SK-N-SH treated with all-trans-retinoic acid at 6 μM for 48 hours (cell line): ENCODE measurements at regions not wholly inside any gene's neighbourhood (a gene's known extent, or its start where the extent isn't known, plus 50 kb on each side); places are given as distances from the start of the nearest gene placed in this dataset.

Experiments
- ATAC-seq: fragments of 200-7000 bp; cut with Tn5 transposase; 3 replicates; pipeline ENCODE4 v1.9.1; 2020; ENCODE audit warnings: mild to moderate bottlenecking, moderate library complexity
- BACH2 ChIP-seq: fragments of 250-450 bp; sonication (Bioruptor Pico); IDR thresholded peaks from 2 replicates; pipeline ENCODE4 v1.9.0; 2021; ENCODE audit warnings: mild to moderate bottlenecking, borderline replicate concordance
- CSDC2 ChIP-seq: fragments of 250-450 bp; sonication (Bioruptor Pico); IDR thresholded peaks from 2 replicates; pipeline ENCODE4 v1.5.0; 2020; ENCODE audit warnings: mild to moderate bottlenecking, moderate library complexity
- CSRNP3 ChIP-seq: fragments of 250-450 bp; sonication (Bioruptor Pico); IDR thresholded peaks from 2 replicates; pipeline ENCODE4 v1.5.1; 2021; ENCODE audit warnings: mild to moderate bottlenecking, moderate library complexity
- ESRRG ChIP-seq: fragments of 250-450 bp; sonication (Bioruptor Pico); IDR thresholded peaks from 2 replicates; pipeline ENCODE4 v1.6.1; 2021; ENCODE audit warnings: mild to moderate bottlenecking
- GLIS3 ChIP-seq: fragments of 250-450 bp; sonication (Bioruptor Pico); IDR thresholded peaks from 2 replicates; pipeline ENCODE4 v1.5.0; 2020; ENCODE audit warnings: mild to moderate bottlenecking, moderate library complexity
- ISL1 ChIP-seq: fragments of 250-450 bp; sonication (Bioruptor Pico); IDR thresholded peaks from 2 replicates; pipeline ENCODE4 v2.1.2; 2022; ENCODE audit warnings: mild to moderate bottlenecking, moderate library complexity
- OSR1 ChIP-seq: fragments of 250-450 bp; sonication (Bioruptor Pico); IDR thresholded peaks from 2 replicates; pipeline ENCODE4 v1.8.0; 2022; ENCODE audit warnings: moderate library complexity, mild to moderate bottlenecking, inconsistent platforms
- PATZ1 ChIP-seq: fragments of 250-450 bp; sonication (Bioruptor Pico); IDR thresholded peaks from 2 replicates; pipeline ENCODE4 v1.8.0; 2020; ENCODE audit warnings: mild to moderate bottlenecking, moderate library complexity, borderline replicate concordance
- POU6F1 ChIP-seq: fragments of 250-450 bp; sonication (Bioruptor Pico); IDR thresholded peaks from 2 replicates; pipeline ENCODE4 v1.8.0; 2021; ENCODE audit warnings: low read depth, mild to moderate bottlenecking, moderate library complexity, borderline replicate concordance
- PPARA ChIP-seq: fragments of 250-450 bp; sonication (Bioruptor Pico); IDR thresholded peaks from 2 replicates; pipeline ENCODE4 v1.5.0; 2020; ENCODE audit warnings: mild to moderate bottlenecking, borderline replicate concordance
- RARB ChIP-seq: fragments of 250-450 bp; sonication (Bioruptor Pico); IDR thresholded peaks from 2 replicates; pipeline ENCODE4 v1.8.0; 2021; ENCODE audit warnings: mild to moderate bottlenecking, moderate library complexity
- TCF4 ChIP-seq: fragments of 250-450 bp; sonication (Bioruptor Pico); IDR thresholded peaks from 2 replicates; pipeline ENCODE4 v1.8.0; 2021; ENCODE audit warnings: mild to moderate bottlenecking, moderate library complexity, borderline replicate concordance
- ZC3H10 ChIP-seq: fragments of 250-450 bp; sonication (Bioruptor Pico); IDR thresholded peaks from 2 replicates; pipeline ENCODE4 v1.5.1; 2021; ENCODE audit warnings: mild to moderate bottlenecking, moderate library complexity
- ZFP3 ChIP-seq: fragments of 250-450 bp; sonication (Bioruptor Pico); IDR thresholded peaks from 2 replicates; pipeline ENCODE4 v1.5.0; 2020; ENCODE audit warnings: mild to moderate bottlenecking, moderate library complexity
- ZFP30 ChIP-seq: fragments of 450-650 bp; formaldehyde crosslinking; IDR thresholded peaks from 2 replicates; pipeline ENCODE4 v1.5.0; 2022; ENCODE audit warnings: mild to moderate bottlenecking, moderate library complexity
- ZNF565 ChIP-seq: fragments of 450-650 bp; formaldehyde crosslinking; conservative IDR thresholded peaks from 2 replicates; pipeline ENCODE4 v1.5.0; 2020; ENCODE audit warnings: low read depth, mild to moderate bottlenecking, moderate library complexity
- ZNF70 ChIP-seq: fragments of 450-650 bp; formaldehyde crosslinking; IDR thresholded peaks from 2 replicates; pipeline ENCODE4 v1.5.0; 2020; ENCODE audit warnings: mild to moderate bottlenecking, moderate library complexity
- ZNF8 ChIP-seq: fragments of 450-650 bp; formaldehyde crosslinking; IDR thresholded peaks from 2 replicates; pipeline ENCODE4 v1.5.0; 2020; ENCODE audit warnings: mild to moderate bottlenecking, moderate library complexity
- TF ChIP-seq, protein P1 (sequence below): fragments of 250-450 bp; sonication (Bioruptor Pico); IDR thresholded peaks from 2 replicates; pipeline ENCODE4 v1.5.0; 2020; ENCODE audit warnings: mild to moderate bottlenecking, moderate library complexity

DNA sequence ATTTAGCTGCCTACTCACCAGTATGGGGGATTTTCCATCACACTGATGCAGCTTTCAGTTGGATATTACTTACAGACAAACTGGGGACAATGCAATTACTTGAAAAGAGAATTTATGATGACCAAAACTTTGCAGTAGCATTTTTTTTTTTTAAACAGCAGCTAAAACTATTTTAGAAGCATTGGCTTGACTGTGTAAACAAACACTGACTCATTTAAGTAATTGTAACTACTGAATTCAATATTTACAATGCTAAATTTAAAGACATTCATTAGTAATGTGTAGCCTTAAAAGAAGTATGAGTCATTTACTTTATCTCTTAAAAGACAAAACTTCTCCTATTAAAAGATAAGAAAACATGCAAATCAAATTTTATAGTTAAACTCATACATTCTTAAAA lies 295.9 kb upstream of the FERMT1 start:
- TF ChIP-seq RARB (CRISPR knock-in tag) (no peak), PPARA (no peak), BACH2 (CRISPR knock-in tag) (no peak), ZC3H10 (CRISPR knock-in tag) (no peak), ZFP3 (CRISPR knock-in tag) (no peak), CSRNP3 (CRISPR knock-in tag) (no peak), TCF4 (CRISPR knock-in tag) (no peak), ISL1 (CRISPR knock-in tag) (no peak), ZFP30 (CRISPR knock-in tag) (no peak), ESRRG (CRISPR knock-in tag) (no peak), POU6F1 (CRISPR knock-in tag) (no peak), OSR1 (CRISPR knock-in tag) (no peak), PATZ1 (no peak), ZNF565 (no peak)
- TF ChIP-seq, protein P1, sequence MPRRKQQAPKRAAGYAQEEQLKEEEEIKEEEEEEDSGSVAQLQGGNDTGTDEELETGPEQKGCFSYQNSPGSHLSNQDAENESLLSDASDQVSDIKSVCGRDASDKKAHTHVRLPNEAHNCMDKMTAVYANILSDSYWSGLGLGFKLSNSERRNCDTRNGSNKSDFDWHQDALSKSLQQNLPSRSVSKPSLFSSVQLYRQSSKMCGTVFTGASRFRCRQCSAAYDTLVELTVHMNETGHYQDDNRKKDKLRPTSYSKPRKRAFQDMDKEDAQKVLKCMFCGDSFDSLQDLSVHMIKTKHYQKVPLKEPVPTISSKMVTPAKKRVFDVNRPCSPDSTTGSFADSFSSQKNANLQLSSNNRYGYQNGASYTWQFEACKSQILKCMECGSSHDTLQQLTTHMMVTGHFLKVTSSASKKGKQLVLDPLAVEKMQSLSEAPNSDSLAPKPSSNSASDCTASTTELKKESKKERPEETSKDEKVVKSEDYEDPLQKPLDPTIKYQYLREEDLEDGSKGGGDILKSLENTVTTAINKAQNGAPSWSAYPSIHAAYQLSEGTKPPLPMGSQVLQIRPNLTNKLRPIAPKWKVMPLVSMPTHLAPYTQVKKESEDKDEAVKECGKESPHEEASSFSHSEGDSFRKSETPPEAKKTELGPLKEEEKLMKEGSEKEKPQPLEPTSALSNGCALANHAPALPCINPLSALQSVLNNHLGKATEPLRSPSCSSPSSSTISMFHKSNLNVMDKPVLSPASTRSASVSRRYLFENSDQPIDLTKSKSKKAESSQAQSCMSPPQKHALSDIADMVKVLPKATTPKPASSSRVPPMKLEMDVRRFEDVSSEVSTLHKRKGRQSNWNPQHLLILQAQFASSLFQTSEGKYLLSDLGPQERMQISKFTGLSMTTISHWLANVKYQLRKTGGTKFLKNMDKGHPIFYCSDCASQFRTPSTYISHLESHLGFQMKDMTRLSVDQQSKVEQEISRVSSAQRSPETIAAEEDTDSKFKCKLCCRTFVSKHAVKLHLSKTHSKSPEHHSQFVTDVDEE (CRISPR knock-in tag) = no peak
- ATAC-seq = no peak

DNA sequence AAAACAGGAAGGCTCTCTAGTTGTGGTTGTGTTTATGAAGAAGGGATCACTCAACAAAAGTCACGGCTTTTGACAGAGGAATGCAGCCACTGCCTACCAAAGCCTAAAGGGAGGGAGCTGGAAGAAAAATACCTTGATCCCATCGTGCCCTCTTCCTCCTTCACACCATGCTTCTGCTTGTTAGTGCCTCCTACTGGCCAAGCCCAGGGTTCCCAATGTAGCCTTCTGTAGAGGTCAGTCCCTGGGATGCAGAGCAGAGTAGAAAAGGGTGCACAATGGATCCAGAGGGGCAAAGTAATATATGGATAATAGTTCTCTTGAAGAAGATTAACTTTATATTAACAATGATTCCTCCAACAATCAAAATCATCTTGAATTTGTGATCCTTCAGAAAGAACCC lies 293.5 kb upstream of the FERMT1 start:
- TF ChIP-seq, protein P1 (CRISPR knock-in tag) = no peak
- TF ChIP-seq ZC3H10 (CRISPR knock-in tag) (no peak), ZFP3 (CRISPR knock-in tag) (no peak), PATZ1 (no peak), BACH2 (CRISPR knock-in tag) (no peak), ZNF8 (CRISPR knock-in tag) (no peak), GLIS3 (no peak), ZNF565 (no peak)
- no peak for ATAC-seq

- TF ChIP-seq CSDC2 (CRISPR knock-in tag) (no peak), ZFP3 (CRISPR knock-in tag) (no peak), ZFP30 (CRISPR knock-in tag) (no peak), ZNF70 (CRISPR knock-in tag) (no peak)
- ATAC-seq = no peak
These were observed 288.8 kb upstream of the FERMT1 start for GRCh38 chr20:6411651-6412050.
